Fibroblast of lung (primary cell): ENCODE measurements at regions not wholly inside any gene's neighbourhood (a gene's known extent, or its start where the extent isn't known, plus 50 kb on each side); places are given as distances from the start of the nearest gene placed in this dataset.

ENCODE experiments used
- CTCF ChIP-seq, 2 donors: IDR thresholded peaks in 1 of 2; conservative IDR thresholded peaks in 1 of 2; 1 replicate in 1 of 2; 2 replicates in 1 of 2; pipeline ENCODE4 v1.5.1; 2011 to 2012; ENCODE audit warnings: low read length in 2 of 2, control low read depth in 1 of 2, inconsistent platforms in 1 of 2, low read depth in 1 of 2, mild to moderate bottlenecking in 1 of 2
- EZH2 ChIP-seq: IDR thresholded peaks from 2 replicates; pipeline ENCODE4 v1.5.1; 2012; ENCODE audit warnings: low read length, control low read depth, mild to moderate bottlenecking; ENCODE audit errors: missing control alignments

DNA sequence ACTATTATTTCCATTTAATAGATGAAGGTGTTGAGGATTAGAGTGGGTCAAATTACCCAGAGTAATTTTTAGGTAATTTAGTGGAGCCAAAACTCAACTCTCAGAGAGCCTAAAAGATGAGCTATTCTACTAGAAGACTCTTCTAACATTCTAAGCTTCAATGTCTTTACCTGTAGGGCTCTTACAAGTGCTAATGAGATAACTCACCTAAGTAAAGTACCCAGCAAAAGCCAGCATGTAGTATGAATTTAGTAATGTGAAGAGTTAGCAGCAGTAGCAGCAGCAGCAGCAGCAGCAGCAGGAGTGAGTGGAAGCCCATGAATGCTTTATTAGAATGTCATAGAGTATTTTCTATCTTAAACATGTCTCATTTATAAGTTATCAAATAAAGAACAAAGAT lies 1239.2 kb downstream of the FAM181B start:
- TF ChIP-seq CTCF (conservative IDR thresholded peaks at IDR 0.05 in 1 of 2, IDR thresholded peaks at IDR 0.05 in 1 of 2; ENCODE audit: low read depth in 1 of 2, low read length in 2 of 2) (no peak), EZH2 (no peak)
